Mesothelial cell of epicardium (in vitro differentiated cells): ENCODE measurements at regions not wholly inside any gene's neighbourhood (a gene's known extent, or its start where the extent isn't known, plus 50 kb on each side); places are given as distances from the start of the nearest gene placed in this dataset.

Experiments
- DNase-seq, 2 experiments: peaks; one replicate each; pipeline ENCODE4 v3.0.0; 2021; ENCODE audit warnings: low spot score in 2 of 2; ENCODE audit not compliant: unreplicated experiment in 2 of 2
- H3K27ac Mint-ChIP-seq: 2 replicates; pipeline ENCODE4 v1.8.0; 2021; ENCODE audit warnings: mixed read lengths
- H3K27me3 Mint-ChIP-seq: 2 replicates; pipeline ENCODE4 v1.8.0; 2021; ENCODE audit warnings: low read depth, mixed read lengths
- H3K36me3 Mint-ChIP-seq: 2 replicates; pipeline ENCODE4 v1.8.0; 2021; ENCODE audit warnings: mixed read lengths
- H3K4me1 Mint-ChIP-seq: 2 replicates; pipeline ENCODE4 v1.8.0; 2021; ENCODE audit warnings: mixed read lengths
- H3K4me3 Mint-ChIP-seq: 2 replicates; pipeline ENCODE4 v1.8.0; 2021; ENCODE audit warnings: mild to moderate bottlenecking, moderate library complexity, mixed read lengths
- H3K9me3 Mint-ChIP-seq: 2 replicates; pipeline ENCODE4 v1.8.0; 2021; ENCODE audit warnings: mixed read lengths
- CTCF ChIP-seq: fragments of 200-600 bp; sonication (generic); IDR thresholded peaks from one replicate; pipeline ENCODE4 v1.5.0; 2021; ENCODE audit warnings: antibody characterized with exemption; ENCODE audit not compliant: unreplicated experiment

DNA sequence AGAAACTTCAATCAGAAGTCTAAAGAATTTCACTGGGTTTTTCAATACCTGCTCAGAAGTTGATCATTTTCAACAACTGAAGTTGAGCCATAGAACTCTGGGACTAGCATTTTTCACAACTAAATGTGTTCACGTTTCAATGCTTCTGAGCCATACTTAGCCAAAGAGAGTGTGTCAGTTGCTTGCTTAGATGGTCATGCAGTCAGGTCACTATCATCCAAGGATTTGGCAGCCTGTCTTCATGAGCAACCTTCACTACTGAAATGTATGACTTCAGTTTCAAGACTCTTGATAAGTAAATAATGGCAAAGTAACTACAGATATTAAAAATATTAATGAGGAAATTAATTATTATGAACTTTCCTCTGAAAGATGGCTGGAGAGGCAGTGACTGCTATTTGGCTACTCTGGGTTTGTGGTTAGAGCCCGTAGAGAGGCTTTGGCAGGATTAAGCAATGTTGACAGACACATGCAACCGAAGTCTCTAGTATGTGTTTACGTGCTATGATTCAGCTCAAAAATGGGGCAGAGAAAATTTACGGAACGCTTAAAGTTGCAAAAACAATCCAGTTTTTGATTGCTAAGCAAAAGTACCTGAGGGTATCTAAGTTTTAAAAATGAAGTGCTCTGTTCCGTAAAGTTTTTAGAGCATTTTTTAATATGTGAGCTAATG is 133.8 kb downstream of the GMNC start:
- no peak overlapping the region for H3K4me3 Mint-ChIP-seq
- no peak for DNase-seq
- no peaks in the 10 kb centered on the region for H3K27me3 Mint-ChIP-seq
- no peak for TF ChIP-seq CTCF
- no peaks in the 10 kb centered on the region for H3K36me3 Mint-ChIP-seq
- peaks cover 8% of the 10 kb centered on the region for H3K4me1 Mint-ChIP-seq
- no peak overlapping the region for H3K27ac Mint-ChIP-seq
- no peaks in the 10 kb centered on the region for H3K9me3 Mint-ChIP-seq

- Mint-ChIP-seq H3K9me3 (no peaks in the 10 kb centered on the region), H3K27ac (no peak overlapping the region)
Observed at GRCh38 chr3:190722181-190722905, 140.2 kb downstream of the GMNC start.

GRCh38 chr3:190721330-190721729 is 141.2 kb downstream of the GMNC start:
- Mint-ChIP-seq H3K9me3 (no peaks in the 10 kb centered on the region), H3K4me3 (no peak overlapping the region), H3K36me3 (no peaks in the 10 kb centered on the region), H3K27me3 (no peaks in the 10 kb centered on the region), H3K27ac (no peak overlapping the region), H3K4me1 (peaks cover 6% of the 10 kb centered on the region)
- no peak for TF ChIP-seq CTCF
- no peak for DNase-seq

More at GRCh38 chr3:190722181-190722905, 140.2 kb downstream of the GMNC start:
- TF ChIP-seq CTCF = no peak
- Mint-ChIP-seq H3K4me1 (peaks cover 2% of the 10 kb centered on the region), H3K27me3 (no peaks in the 10 kb centered on the region), H3K4me3 (no peak overlapping the region), H3K36me3 (no peaks in the 10 kb centered on the region)
- DNase-seq = no peak

DNA sequence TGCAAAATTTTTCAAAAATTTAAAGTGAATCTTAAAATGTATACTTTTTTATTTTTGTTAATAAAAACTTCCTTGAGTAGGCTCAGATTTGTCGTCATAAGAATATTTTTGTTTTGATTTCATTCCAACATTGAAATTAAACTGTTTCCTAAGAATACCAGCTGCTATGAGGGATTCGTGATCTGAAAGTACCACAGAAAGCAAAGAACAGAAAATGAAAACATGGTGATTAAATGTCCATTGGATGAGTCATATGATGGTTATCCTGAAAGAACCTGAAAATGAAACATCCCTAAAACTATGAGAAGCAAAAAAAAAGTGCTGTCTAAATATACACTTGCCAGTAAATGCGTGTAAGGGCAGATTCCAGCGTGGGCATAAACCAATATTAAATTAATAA is 143.8 kb downstream of the GMNC start:
- peaks cover 7% of the 10 kb centered on the region for H3K9me3 Mint-ChIP-seq
- H3K27me3 Mint-ChIP-seq = no peaks in the 10 kb centered on the region
- TF ChIP-seq CTCF = no peak
- peaks cover 9% of the 10 kb centered on the region for H3K4me1 Mint-ChIP-seq
- H3K4me3 Mint-ChIP-seq = no peak overlapping the region
- no peaks in the 10 kb centered on the region for H3K36me3 Mint-ChIP-seq
- DNase-seq = no peak
- peak overlapping the region; percentile 15 for H3K27ac Mint-ChIP-seq

DNA sequence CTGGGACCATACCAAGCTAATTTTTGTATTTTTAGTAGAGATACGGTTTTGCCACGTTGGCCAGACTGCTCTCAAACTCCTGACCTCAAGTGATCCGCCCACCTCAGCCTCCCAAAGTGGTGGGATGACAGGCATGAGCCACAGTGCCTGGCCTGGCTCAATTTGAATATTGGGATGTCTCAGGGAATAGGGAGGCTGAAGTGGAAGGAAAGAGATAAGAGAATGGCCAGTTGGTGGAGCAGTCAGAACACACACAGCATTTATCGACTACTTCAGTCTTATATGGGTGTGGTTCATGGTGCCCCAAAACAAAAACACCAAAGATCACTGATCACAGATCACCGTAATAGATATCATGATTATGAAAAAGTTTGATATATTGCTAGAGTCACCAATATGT is 144.4 kb downstream of the GMNC start:
- Mint-ChIP-seq H3K27ac (no peak overlapping the region), H3K4me1 (peaks cover 14% of the 10 kb centered on the region), H3K27me3 (no peaks in the 10 kb centered on the region), H3K36me3 (no peaks in the 10 kb centered on the region), H3K9me3 (peaks cover 7% of the 10 kb centered on the region), H3K4me3 (no peak overlapping the region)
- no peak for TF ChIP-seq CTCF
- no peak for DNase-seq
